GM18951 (cell line): ENCODE measurements at regions not wholly inside any gene's neighbourhood (a gene's known extent, or its start where the extent isn't known, plus 50 kb on each side); places are given as distances from the start of the nearest gene placed in this dataset.

ENCODE experiments used
- POLR2A ChIP-seq: IDR thresholded peaks from 4 replicates; pipeline ENCODE4 v1.6.1; 2011; ENCODE audit warnings: mild to moderate bottlenecking; ENCODE audit not compliant: insufficient read length, insufficient read depth; ENCODE audit errors: extremely low read depth
- in situ Hi-C: fragments of 300-500 bp; cut with MboI; formaldehyde crosslinking; loops from one replicate; pipeline ENCODE4 v1.12.0; 2022; ENCODE audit warnings: low sequenced_read_pairs, mixed read lengths, inconsistent platforms; ENCODE audit not compliant: unreplicated experiment

DNA sequence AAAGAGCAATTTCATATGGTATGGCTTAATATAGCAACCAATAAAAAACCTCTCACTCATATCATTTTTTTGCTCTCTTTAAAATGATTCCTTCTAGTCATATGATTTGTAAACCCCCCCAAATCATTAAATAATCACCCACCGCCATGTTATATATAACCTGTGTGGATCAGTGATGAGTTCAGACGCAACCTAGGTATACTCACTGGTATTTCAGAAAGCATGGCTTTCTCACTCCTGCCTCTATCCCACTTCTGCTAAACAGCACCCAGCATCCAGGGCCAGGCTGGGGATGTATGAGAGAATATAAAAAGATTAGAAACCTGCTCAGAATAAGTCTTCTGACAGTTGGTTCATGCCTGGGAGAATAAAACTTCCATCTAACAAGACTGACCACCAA is 172.3 kb upstream of the PRICKLE2 start:
- in situ Hi-C loops, result loop anchor here (25.0 kb wide), 1 partner anchor 360 kb away; no protein-coding TSS in a partner anchor
- no peak for TF ChIP-seq POLR2A

DNA sequence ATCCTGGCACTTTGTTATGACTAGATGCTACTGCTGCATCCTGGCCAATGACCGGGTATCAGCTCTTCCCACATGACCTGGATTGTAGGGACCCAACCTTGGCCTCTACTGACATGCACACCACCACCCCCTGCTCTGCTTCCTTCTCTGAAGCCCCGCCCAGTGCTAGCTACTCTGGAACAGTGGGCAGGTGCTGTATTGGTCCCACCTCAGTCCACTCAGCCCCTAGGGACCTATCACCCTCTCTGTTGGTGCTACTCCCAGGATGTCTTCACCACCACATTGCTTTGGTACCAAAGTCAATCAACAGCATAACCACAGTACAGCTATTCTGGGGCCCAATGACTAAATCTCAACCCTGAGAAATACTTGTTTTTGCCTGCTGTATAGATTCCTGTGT is 170.2 kb upstream of the PRICKLE2 start:
- no peak for TF ChIP-seq POLR2A
- in situ Hi-C loops, result loop anchor here (25.0 kb wide), 1 partner anchor 358 kb away; no protein-coding TSS in a partner anchor

- no peak for TF ChIP-seq POLR2A
- in situ Hi-C loops, result loop anchor here (25.0 kb wide), 1 partner anchor 356 kb away; no protein-coding TSS in a partner anchor
These were observed 167.9 kb upstream of the PRICKLE2 start for GRCh38 chr3:64393193-64393592.

DNA sequence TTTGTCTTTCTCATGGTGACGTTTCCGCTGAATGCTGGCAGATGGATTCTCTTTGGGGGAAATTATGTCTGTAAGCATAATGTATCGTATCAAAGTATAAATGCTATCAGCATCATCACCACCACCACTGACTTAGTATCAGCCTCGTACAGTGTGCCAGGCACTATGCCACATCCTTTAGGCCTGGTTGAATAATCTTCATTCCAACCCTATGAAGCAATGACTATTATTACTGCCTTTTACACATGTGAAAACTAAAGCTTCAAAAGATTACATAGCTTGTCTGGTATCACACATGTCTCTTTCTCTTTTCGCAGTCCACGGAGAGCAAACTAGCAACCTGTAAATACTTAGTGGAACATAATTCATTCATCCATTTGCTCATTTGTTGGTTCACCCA is 166.7 kb upstream of the PRICKLE2 start:
- no peak for TF ChIP-seq POLR2A
- in situ Hi-C loops, result loop anchor here (25.0 kb wide), 1 partner anchor 355 kb away; no protein-coding TSS in a partner anchor

GRCh38 chr3:64390893-64391292 is 165.6 kb upstream of the PRICKLE2 start:
- in situ Hi-C loops, result loop anchor here (25.0 kb wide), 1 partner anchor 354 kb away; no protein-coding TSS in a partner anchor
- TF ChIP-seq POLR2A, result no peak

GRCh38 chr3:64388886-64389285 is 163.6 kb upstream of the PRICKLE2 start:
- in situ Hi-C loops, result loop anchor here (25.0 kb wide), 1 partner anchor 352 kb away; no protein-coding TSS in a partner anchor
- no peak for TF ChIP-seq POLR2A

GRCh38 chr3:64387688-64388087 is 162.4 kb upstream of the PRICKLE2 start:
- no peak for TF ChIP-seq POLR2A
- in situ Hi-C loops, result loop anchor here (25.0 kb wide), 1 partner anchor 350 kb away; no protein-coding TSS in a partner anchor

- in situ Hi-C loops, result loop anchor here (25.0 kb wide), 1 partner anchor 348 kb away; no protein-coding TSS in a partner anchor
- no peak for TF ChIP-seq POLR2A
These were observed 160.0 kb upstream of the PRICKLE2 start for GRCh38 chr3:64385277-64385676.

GRCh38 chr3:64384561-64384960 is 159.3 kb upstream of the PRICKLE2 start:
- in situ Hi-C loops, result loop anchor here (25.0 kb wide), 1 partner anchor 347 kb away; no protein-coding TSS in a partner anchor
- TF ChIP-seq POLR2A, result no peak

- in situ Hi-C loops, result loop anchor here (25.0 kb wide), 1 partner anchor 345 kb away; no protein-coding TSS in a partner anchor
- TF ChIP-seq POLR2A, result no peak
These were observed 156.9 kb upstream of the PRICKLE2 start for GRCh38 chr3:64382153-64382552.

DNA sequence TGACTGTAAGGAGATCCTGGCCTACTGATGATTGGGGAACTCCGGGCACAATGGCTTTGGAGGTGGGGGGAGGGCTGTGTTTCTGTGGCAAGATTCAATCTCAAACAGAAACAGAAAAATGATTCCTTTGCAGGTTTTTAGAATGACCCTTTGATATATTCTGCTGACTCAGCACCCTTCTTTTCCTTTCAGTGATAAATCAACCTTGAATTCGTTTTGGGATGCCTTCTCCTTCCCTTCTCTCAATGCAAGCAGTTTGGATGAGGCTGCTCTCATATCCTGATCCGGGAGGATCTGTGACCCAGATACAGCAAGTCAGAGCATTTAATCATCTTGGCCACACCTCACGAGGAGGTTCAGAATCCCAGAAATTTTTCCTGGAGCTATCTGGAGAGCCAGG is 156.1 kb upstream of the PRICKLE2 start:
- no peak for TF ChIP-seq POLR2A
- in situ Hi-C loops, result loop anchor here (25.0 kb wide), 1 partner anchor 344 kb away; no protein-coding TSS in a partner anchor

- TF ChIP-seq POLR2A, result no peak
- in situ Hi-C loops, result loop anchor here (25.0 kb wide), 1 partner anchor 343 kb away; no protein-coding TSS in a partner anchor
These were observed 155.3 kb upstream of the PRICKLE2 start for GRCh38 chr3:64380546-64380945.

GRCh38 chr3:64379221-64379620 is 154.0 kb upstream of the PRICKLE2 start:
- in situ Hi-C loops, result loop anchor here (25.0 kb wide), 1 partner anchor 342 kb away; no protein-coding TSS in a partner anchor
- TF ChIP-seq POLR2A, result no peak

DNA sequence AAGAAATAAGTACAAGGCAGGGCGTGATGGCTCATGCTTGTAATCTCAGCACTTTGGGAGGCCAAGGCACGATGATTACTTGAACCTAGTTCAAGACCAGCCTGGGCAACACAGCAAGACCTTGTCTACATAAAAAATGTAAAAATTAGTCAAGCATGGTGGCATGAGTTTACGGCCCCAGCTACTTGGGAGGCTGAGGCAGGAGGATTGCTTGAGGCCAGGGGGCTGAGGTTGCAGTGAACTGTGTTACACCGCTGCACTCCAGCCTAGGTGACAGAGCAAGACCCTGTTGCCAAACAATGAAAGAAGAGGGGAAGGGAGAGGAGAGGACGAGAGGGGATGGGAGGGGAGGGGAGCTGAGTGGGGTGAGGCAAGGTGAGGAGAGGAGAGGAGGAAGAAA is 152.7 kb upstream of the PRICKLE2 start:
- TF ChIP-seq POLR2A, result no peak
- in situ Hi-C loops, result loop anchor here (25.0 kb wide), 1 partner anchor 341 kb away; no protein-coding TSS in a partner anchor
